ENCODE measurements at regions not wholly inside any gene's neighbourhood (a gene's known extent, or its start where the extent isn't known, plus 50 kb on each side); places are given as distances from the start of the nearest gene placed in this dataset.

DNA sequence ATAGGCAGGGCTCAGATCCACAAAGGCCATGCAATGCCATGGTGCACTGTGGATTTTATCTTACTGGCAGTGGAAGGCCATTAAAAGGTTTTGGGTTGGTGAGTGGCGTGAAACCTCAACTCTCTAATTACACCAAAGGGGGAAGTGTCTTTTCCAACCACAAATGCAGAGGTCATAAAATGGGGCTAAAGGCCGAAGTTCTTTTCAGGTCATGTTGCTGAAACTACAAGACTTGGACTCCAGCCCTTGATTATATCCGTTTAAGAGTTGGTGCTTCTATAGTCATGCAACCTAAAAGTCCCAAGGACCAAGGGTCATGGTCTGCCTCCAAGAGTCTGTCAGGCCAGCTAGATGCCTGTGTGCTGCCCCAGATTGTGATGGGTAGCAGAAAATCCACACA is 434.3 kb downstream of the RAB38 start:
- TF ChIP-seq POLR2A (IDR thresholded peaks at IDR 0.05): no peak
- no peak for TF ChIP-seq POLR2AphosphoS5 (IDR thresholded peaks at IDR 0.05; ENCODE audit: insufficient read depth in 1 of 2, low read depth in 1 of 2)

All from vagina (tissue), 2 donors.